ENCODE measurements at regions not wholly inside any gene's neighbourhood (a gene's known extent, or its start where the extent isn't known, plus 50 kb on each side); places are given as distances from the start of the nearest gene placed in this dataset.

- no peak overlapping the region for H3K27ac ChIP-seq (ENCODE audit: extremely low read depth, low read depth, low read length)
- no peak overlapping the region for H2AFZ ChIP-seq (ENCODE audit: low read depth, low read length)
- H3K9ac ChIP-seq (ENCODE audit: insufficient read depth in 1 of 2, low read depth in 2 of 2, low read length in 2 of 2) = no peak overlapping the region
- H4K20me1 ChIP-seq (replicated peaks; ENCODE audit: control insufficient read depth, insufficient read depth, low read length) = no peaks in the 10 kb centered on the region
- CTCF ChIA-PET (ENCODE audit: low intra/inter-chr PET ratio) = no interaction called here
- H3K9me3 ChIP-seq (replicated peaks; ENCODE audit: control insufficient read depth, insufficient read depth, low read depth, low read length) = no peaks in the 10 kb centered on the region
- no peaks in the 10 kb centered on the region for H3K79me2 ChIP-seq (ENCODE audit: control insufficient read depth, insufficient read depth, low read length)
- ATAC-seq (no peak), FAIRE-seq (no peak), DNase-seq (ENCODE audit: extremely low read depth in 1 of 4, low spot score in 3 of 4) (no peak)
- H3K27me3 ChIP-seq (ENCODE audit: control insufficient read depth in 2 of 2, insufficient read depth in 2 of 2, low read length in 2 of 2) = no peaks in the 10 kb centered on the region
- no peaks in the 10 kb centered on the region for H3K36me3 ChIP-seq (ENCODE audit: control insufficient read depth, insufficient read depth, low read length)
- H3K9me1 ChIP-seq (ENCODE audit: control insufficient read depth, insufficient read depth, low read length) = no peaks in the 10 kb centered on the region
- H3K4me3 ChIP-seq = no peak overlapping the region
- TF ChIP-seq RBM25 (IDR thresholded peaks at IDR 0.05; ENCODE audit: low read depth, low read length, severe bottlenecking) (no peak), IRF1 (CRISPR knock-in tag; IDR thresholded peaks at IDR 0.05; ENCODE audit: borderline replicate concordance) (no peak), KDM2B (CRISPR knock-in tag; IDR thresholded peaks at IDR 0.05) (no peak), ETS2 (tag; IDR thresholded peaks at IDR 0.05; ENCODE audit: borderline replicate concordance, poor library complexity, severe bottlenecking) (no peak), GTF2A2 (tag; IDR thresholded peaks at IDR 0.05) (no peak), ZNF696 (CRISPR knock-in tag; conservative IDR thresholded peaks at IDR 0.05) (no peak), ATF6 (CRISPR knock-in tag; IDR thresholded peaks at IDR 0.05) (no peak), ZSCAN29 (IDR thresholded peaks at IDR 0.05) (no peak), BRD9 (IDR thresholded peaks at IDR 0.05; ENCODE audit: low read depth, partially characterized antibody) (no peak), ZFX (CRISPR knock-in tag; IDR thresholded peaks at IDR 0.05) (no peak), ILF3 (IDR thresholded peaks at IDR 0.05; ENCODE audit: borderline replicate concordance) (no peak), ZNF707 (CRISPR knock-in tag; conservative IDR thresholded peaks at IDR 0.05) (no peak), HDAC1 (IDR thresholded peaks at IDR 0.05) (no peak), CREB1 (IDR thresholded peaks at IDR 0.05) (no peak), CREB1 (CRISPR knock-in tag; IDR thresholded peaks at IDR 0.05) (no peak), RCOR1 (IDR thresholded peaks at IDR 0.05; ENCODE audit: borderline replicate concordance in 1 of 2, low read depth in 2 of 2, low read length in 2 of 2) (no peak), KLF16 (IDR thresholded peaks at IDR 0.05) (no peak), GTF3C2 (IDR thresholded peaks at IDR 0.05; ENCODE audit: borderline replicate concordance, extremely low read depth, insufficient read length) (no peak)
- no peak overlapping the region for H3K4me2 ChIP-seq (ENCODE audit: insufficient read depth, low read length)
- POLR2A ChIA-PET = no interaction called here
- in situ Hi-C loops (cut with MboI) = no loop called here
- H3K4me1 ChIP-seq (replicated peaks in 1 of 2; ENCODE audit: control insufficient read depth in 2 of 2, insufficient read depth in 2 of 2, low read length in 2 of 2) = no peaks in the 10 kb centered on the region
- intact Hi-C loops (cut with micrococcal nuclease) = no loop called here
- no TSS peak for BruUV-seq (replicated peaks)
Measured at GRCh38 chr13:89181041-89181440, 1509.9 kb downstream of the SLITRK5 start.

All from K562 (cell line).